Erythroblast (primary cell): ENCODE measurements at regions not wholly inside any gene's neighbourhood (a gene's known extent, or its start where the extent isn't known, plus 50 kb on each side); places are given as distances from the start of the nearest gene placed in this dataset.

ENCODE experiments used
- DNase-seq, 2 experiments: peaks; one replicate each; lab custom pipeline; 2025; lab: John Stamatoyannopoulos, UW
- GATA1 ChIP-seq: IDR thresholded peaks from 2 replicates; pipeline ENCODE4 v1.6.1; 2011; ENCODE audit warnings: low read depth, mild to moderate bottlenecking, control low read depth, low read length, moderate library complexity
- POLR2A ChIP-seq: IDR thresholded peaks from 2 replicates; pipeline ENCODE4 v1.6.1; 2011; ENCODE audit warnings: mild to moderate bottlenecking, low read length

- TF ChIP-seq GATA1 (no peak), POLR2A (no peak)
- no peak for DNase-seq
Measured at GRCh38 chr10:109411917-109412316, 511.4 kb downstream of the XPNPEP1 start.

- TF ChIP-seq POLR2A (no peak), GATA1 (no peak)
- DNase-seq = no peak
Measured at GRCh38 chr10:109405338-109405737, 518.0 kb downstream of the XPNPEP1 start.

GRCh38 chr10:109403551-109403950 lies 519.8 kb downstream of the XPNPEP1 start:
- TF ChIP-seq GATA1 (no peak), POLR2A (no peak)

DNA sequence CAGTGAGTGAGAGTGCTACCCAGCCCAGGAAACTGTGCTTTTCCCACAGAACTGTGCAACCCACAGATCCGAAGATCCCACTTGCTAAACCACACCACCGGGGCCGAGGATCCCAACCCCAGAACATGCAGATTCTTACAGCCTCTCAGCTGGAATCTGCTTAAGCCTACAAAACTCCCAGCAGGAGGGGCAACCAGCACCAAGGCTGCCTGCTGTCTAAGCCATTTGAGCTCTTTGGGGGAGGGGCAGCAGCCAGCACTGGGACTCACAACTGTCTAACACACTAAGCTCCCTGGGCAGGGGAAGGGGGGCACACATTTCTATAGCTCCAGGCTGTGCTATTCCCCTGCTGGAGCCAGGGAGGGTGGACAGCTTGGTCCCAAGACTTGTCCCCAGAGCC lies 529.9 kb downstream of the XPNPEP1 start:
- DNase-seq = no peak

More at GRCh38 chr10:109403551-109403950, 519.8 kb downstream of the XPNPEP1 start:
- DNase-seq = no peak

DNA sequence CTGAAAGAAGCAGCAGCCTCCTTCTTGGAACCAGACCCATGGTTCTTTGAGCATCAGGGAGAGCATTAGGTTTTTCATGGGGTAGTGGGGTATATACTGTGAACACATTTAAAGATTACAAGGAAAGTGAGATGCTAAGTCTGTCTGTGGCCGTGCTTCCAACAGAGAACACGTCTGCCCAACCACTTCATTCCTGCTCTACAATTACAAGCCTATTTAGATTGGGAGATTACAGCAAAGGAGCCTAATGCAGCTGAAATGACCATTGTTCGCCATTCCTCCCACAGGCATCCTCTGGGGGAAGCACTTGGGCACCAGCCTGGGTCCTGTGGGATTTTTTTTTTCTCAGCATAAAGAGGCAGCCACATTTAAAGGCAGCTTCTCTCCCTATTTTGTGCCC lies 536.4 kb downstream of the XPNPEP1 start:
- no peak for DNase-seq
- no peak for TF ChIP-seq GATA1
- TF ChIP-seq POLR2A = no peak

More for the DNA sequence above, 529.9 kb downstream of the XPNPEP1 start:
- no peak for TF ChIP-seq GATA1
- no peak for TF ChIP-seq POLR2A

DNA sequence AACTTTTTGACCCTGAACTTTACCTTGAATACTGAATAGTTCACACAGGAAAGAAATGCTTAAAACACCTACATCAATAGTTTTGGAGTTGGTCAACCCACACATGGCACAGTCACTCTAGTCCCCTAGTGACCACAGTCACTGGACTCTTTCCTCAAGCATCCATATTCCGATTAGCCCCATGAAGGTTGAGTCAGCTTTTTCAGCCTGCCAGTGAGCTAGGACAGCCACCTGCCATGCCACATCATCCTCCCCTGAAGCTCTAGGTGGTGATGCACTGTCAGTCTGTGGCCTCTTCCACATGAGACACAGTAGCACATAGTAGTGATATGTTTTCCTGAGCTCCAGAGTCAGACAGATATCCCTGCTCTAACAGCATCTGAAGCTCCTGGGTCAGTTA lies 537.2 kb downstream of the XPNPEP1 start:
- TF ChIP-seq POLR2A (no peak), GATA1 (no peak)
- DNase-seq = no peak

- TF ChIP-seq POLR2A = no peak
- no peak for DNase-seq
Measured at GRCh38 chr10:109379186-109379585, 544.1 kb downstream of the XPNPEP1 start.

DNA sequence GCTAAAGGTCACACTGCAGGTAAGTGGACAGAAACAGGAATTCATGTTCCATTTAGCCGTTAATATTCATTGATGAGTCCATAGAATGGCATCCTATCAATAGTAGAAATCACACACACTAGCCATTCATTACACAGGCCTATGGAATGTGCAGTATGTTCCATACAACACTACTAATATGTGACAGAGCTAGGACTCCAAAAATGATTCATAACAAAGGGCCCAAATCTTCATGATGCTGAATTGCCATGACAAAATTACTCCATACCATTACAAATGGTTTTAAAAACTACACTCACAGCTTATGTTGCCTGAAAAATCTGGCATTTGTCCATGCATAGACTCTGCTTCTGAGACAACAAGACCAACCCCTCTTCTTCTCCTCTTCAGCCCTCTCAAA lies 549.1 kb downstream of the XPNPEP1 start:
- DNase-seq = no peak
- TF ChIP-seq GATA1 (no peak), POLR2A (no peak)

DNA sequence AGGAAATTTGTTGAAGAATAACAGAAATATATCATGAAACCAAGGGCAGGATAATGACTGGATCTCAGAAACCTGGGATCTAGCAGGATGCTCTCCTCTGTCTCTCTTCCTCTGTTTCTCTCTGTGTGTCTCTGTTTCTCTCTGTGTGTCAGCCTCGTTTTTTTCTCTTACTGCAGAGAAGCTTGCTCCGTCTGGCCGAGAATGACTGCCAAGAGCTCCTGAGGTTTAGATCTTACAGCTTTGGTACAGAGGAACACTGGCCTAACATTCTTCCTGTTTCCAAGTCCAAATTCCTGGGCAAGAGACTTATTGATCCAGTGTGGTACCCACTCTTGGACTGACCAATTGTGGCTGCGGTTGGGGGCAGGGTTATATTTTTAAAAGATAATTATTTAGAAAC lies 564.0 kb downstream of the XPNPEP1 start:
- TF ChIP-seq POLR2A = no peak
- no peak for DNase-seq

- no peak for DNase-seq
- no peak for TF ChIP-seq GATA1
- TF ChIP-seq POLR2A = no peak
Measured at GRCh38 chr10:109358325-109358724, 565.0 kb downstream of the XPNPEP1 start.

- DNase-seq = no peak
- no peak for TF ChIP-seq GATA1
- TF ChIP-seq POLR2A = no peak
Measured at GRCh38 chr10:109348324-109348723, 575.0 kb downstream of the XPNPEP1 start.

DNA sequence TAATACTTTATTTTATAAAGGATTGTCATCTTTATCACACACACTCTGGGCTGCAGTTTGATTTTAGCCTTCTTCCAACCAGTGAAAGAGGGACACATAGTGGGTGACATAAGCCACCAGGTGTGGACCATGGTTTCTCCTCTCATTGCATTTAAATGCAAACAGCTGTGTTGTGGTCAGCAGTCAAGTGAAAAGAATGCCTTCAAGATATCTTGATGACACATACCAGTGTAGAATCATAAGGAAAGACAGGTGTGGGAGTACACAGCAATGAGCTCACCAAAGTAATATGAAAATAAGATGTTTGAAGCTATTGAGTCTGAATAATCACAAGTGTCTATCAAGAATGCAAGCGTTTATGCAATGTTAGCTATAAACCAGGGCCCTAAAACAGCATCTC lies 580.0 kb downstream of the XPNPEP1 start:
- DNase-seq = no peak
- no peak for TF ChIP-seq GATA1
- no peak for TF ChIP-seq POLR2A

DNA sequence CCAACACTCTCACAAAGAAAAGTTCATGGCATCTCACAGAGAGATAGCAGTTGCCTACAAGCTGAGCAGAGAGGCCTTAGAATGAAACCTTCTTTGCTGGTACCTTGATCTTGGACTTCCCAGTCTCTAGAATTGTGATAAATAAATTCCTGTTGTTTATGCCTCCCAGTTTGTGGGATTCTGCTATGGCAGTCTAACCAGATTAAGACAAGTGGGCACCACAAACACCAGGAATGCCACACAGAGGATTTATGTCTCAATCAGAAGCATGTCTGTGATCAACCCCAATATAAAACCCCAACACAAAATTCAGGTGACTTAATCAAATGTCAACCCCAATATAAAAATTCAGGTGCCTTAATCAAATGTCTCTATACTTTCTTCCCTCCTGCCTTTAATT lies 581.3 kb downstream of the XPNPEP1 start:
- TF ChIP-seq GATA1 = no peak
- no peak for TF ChIP-seq POLR2A
- no peak for DNase-seq

GRCh38 chr10:109328001-109328400 lies 595.3 kb downstream of the XPNPEP1 start:
- TF ChIP-seq POLR2A (no peak), GATA1 (no peak)
- no peak for DNase-seq

DNA sequence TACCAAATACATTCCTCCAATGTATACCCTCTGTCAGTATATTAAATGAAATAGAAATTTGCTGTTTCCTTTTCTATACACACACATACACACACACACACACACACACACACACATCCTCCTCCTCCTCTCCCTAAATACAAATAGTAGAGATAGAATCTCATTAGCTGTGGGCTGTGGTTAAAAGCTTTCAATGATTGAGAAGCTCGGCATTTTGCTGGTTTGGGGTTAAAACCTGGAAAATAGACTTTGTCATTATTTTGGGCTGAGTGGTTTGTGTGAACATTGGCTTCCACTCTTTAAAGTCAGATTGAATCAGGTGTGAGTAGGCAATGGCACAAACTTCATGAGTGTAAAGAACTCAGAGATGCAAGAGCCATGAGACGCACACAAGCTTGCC lies 596.0 kb downstream of the XPNPEP1 start:
- DNase-seq = no peak
- TF ChIP-seq POLR2A (no peak), GATA1 (no peak)

- TF ChIP-seq POLR2A = no peak
- no peak for TF ChIP-seq GATA1
- DNase-seq = no peak
Measured at GRCh38 chr10:109324721-109325120, 598.6 kb downstream of the XPNPEP1 start.
